CD4-positive, alpha-beta T cell treated with Interleukin-6 for 4 hours (primary cell): ENCODE measurements at regions not wholly inside any gene's neighbourhood (a gene's known extent, or its start where the extent isn't known, plus 50 kb on each side); places are given as distances from the start of the nearest gene placed in this dataset.
"Not testable (repeated sequence)": the region's sequence is repeated elsewhere in the genome, so short reads cannot be mapped to it uniquely, and the experiment has no call there.

ENCODE experiments used
- DNase-seq: peaks from one replicate; pipeline ENCODE4 v3.0.0-alpha.2; 2020; ENCODE audit warnings: mixed read lengths

DNA sequence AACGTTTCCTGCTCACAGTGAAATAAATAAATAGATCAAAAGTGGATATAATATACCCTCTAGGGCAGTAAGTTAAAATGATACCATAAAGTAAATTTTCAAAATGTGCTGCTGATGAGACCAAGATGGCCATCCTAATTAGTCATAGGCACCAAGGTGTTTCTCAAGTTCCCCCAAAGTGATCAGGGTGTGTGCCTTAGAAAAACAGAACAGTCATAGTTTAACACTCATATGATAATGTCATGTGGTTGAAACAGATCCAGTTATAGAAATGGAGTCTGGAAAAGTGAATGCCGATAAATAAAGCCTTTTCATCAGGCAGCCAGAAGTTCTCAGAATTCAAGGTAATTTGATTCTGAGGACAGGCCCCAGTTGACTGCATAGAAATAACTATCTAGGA lies 161.5 kb upstream of the CDKN2B start:
- no peak for DNase-seq

DNA sequence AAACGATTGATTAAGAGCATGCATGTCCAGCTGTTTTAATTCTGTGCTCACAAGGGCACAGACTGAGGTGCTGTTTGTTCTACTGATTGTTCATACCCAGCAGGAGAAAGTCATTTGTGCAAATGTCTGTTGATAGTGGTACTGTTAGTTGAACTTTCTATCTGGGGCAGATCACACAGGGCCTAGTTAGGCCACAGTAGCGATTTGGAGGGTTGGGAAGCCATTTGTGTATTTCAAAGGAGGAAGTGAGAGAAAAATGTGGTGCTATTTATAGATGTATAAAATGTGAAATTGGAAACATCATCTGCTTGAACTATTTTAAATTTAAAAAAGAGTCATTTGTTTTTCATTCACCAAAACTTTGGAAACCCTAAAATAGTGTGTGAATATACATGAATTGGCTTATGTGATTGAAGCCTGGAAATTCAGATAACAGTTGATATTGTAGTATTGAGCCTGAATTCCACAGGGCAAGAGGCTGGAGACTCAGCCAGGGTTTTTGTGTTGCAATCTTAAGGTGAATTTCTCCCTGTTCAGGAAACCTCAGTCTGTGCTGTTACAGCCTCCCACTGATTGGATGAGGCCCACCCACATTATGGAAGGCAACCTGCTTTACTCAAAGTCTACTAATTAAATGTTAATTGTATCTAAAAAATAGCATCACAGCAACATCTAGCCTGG lies 162.0 kb upstream of the CDKN2B start:
- no peak for DNase-seq

DNA sequence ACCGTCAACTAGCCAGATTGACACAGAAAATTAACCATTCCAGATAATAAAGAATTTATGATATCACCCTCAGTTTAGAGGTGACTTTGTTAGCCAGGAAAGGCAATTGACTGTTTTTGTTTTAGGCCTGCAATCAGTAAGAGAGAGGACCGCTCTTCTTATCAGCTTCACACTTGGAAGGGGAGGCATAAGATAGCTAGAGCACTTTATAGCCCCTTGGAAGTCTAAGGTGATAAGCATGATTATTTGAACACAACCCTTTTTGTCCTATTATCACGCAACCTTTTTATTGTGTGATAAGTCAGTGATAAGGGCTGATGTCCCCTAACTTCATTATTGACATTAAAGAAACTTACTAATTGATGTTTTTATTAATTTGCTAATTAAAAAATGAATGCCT lies 162.6 kb upstream of the CDKN2B start:
- DNase-seq = no peak

DNA sequence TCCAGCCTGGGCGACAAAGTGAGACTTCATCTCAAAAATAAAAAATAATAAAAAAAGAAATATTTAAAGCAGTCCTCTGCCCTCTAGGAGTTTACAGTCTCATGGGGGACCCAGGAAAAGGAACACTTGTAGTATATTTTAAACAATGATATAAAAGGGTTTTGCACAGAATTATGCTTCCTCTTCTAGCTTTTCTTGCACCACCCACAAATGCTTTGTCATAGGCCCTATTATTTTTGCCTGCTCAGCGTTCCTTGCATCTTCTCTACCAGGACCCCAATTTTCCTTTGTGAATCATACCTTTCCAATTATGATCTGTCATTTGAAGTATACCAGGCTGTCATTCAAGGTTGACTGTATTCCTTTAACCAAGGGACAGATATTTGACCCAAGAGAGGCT lies 164.8 kb upstream of the CDKN2B start:
- no peak for DNase-seq

DNA sequence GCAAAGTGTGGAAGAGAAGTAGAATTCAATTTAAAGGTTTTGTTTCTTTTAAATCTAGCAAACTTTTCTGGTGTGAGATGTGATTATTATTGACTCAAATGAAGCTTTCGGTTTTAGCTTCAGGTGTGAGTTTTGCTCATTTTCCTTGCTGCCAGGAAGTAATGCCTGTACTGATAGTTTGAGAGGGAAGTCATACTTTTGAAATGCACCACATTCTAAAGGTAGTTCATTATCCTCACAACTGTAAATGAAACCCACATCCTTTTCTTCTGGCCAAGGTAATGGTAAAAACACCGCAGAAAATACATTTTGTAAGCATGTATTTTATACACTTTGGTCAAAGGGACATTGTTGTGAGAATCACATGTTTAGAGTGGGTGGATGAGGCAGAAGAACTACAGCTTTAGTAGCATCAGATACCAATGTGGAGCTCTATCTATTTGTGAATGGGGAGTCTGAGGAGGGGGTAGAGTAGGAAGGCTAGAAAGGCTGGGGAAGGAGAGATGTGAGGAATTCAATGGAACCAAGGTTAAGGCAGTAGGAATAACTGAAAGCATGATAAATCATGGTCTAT lies 167.0 kb upstream of the CDKN2B start:
- DNase-seq = no peak

DNA sequence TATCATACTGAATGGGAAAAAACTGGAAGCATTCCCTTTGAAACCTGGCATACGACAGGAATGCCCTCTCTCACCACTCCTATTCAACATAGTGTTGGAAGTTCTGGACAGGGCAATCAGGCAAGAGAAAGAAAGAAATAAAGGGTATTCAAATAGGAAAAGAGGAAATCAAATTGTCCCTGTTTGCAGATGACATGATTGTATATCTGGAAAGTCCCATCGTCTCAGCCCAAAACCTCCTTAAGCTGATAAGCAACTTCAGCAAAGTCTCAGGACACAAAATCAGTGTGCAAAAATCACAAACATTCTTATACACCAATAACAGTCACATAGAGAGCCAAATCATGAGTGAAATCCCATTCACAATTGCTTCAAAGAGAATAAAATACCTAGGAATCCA lies 171.9 kb upstream of the CDKN2B start:
- not testable (repeated sequence) for DNase-seq

DNA sequence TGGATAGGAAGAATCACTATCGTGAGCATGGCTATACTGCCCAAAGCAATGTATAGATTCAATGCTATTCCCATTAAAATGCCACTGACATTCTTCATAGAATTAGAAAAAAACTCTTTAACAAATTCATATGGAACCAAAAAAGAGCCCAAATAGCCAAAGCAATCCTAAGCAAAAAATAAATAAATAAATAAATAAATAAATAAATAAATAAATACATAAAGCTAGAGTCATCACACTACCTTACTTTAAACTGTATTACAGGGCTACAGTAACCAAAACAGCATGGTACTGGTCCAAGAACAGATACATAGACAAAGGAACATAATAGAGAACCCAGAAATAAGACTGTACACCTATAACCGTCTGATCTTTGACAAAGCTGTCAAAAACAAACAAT lies 180.4 kb upstream of the CDKN2B start:
- no peak for DNase-seq

DNA sequence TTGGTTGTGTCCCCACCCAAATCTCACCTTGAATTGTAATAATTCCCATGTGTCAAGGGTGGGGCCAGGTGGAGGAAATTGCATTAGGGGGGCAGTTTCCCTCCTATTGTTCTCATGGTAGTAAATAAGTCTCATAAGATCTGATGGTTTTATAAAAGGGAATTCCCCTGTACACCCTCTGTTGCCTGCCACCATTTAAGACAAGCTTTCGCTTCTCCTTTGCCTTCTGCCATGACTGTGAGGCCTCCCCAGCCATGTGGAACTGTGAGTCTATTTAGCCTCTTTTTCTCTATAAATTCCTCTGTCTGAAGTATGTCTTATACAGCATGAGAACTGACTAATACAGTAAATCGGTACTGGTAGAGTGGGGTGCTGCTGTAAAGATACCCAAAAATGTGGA lies 187.9 kb upstream of the CDKN2B start:
- DNase-seq = not testable (repeated sequence)

DNA sequence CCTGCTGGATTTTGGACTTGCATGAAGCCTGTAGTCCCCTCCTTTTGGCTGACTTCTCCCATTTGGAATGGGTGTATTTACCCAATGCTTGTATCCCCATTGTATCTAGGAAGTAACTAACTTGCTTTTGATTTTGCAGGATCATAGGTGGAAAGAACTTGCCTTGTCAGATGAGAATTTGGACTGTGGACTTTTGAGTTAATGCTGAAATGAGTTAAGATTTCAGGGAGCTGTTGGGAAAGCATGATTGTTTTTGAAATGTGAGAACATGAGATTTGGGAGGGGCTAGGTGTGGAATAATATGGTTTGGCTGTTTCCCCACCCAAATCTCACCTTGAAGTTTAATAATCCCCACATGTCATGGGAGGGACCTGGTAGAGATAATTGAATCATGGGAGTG lies 189.6 kb upstream of the CDKN2B start:
- no peak for DNase-seq

DNA sequence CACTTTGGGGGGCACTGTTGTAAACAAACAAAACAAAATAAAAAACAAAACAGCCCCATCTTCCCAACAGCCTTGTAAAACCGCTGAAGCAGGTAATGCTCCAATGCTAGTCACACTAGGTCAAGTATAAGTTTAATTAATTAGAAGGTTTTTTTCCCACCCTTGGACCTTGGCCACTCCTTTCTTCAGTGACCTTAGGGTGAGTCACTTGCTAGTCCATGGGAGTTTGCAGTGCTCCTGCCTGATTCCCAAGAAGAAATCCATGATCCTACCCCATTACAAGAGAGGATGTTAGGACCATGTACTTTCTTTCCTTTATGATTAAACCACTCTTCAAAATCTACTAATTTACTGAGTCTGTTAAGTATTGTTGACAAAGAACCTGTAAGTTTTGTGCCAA lies 192.2 kb upstream of the CDKN2B start:
- DNase-seq = no peak

DNA sequence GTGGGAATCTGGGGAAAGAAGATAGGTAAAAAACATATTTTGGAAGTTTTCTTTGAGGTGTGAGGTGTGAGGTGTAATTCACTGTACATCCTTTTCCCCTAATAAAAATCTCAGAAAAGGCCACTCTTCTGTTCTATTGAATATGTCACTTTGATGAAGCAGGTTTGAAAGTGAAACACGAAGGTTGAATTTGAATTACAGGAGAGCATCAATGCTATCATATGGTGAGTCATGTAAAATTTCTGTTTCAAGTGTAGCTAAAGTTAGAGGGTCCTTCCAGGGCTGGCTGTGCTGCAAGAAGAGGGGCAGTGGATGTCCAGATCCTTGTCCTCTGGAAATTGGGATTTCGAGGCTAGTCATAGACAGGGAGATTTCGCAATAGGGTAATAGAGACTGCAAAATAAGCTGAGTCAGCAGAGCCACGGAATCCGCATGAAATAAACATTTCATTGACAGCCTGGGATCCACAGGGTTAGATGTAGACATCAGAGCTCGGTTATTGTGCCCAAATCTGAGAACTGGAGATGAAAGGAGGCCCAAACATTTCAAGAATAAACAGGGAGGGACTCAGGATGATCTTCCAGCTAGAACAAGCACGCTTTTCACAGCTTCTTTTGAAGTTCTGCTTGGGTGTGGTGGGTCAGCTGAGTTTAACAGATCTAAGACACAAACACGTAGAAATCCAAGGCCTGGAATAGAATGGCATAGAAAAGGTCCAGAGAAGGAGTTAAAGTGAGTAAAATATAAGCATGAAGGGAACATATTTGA lies 194.4 kb upstream of the CDKN2B start:
- no peak for DNase-seq

DNA sequence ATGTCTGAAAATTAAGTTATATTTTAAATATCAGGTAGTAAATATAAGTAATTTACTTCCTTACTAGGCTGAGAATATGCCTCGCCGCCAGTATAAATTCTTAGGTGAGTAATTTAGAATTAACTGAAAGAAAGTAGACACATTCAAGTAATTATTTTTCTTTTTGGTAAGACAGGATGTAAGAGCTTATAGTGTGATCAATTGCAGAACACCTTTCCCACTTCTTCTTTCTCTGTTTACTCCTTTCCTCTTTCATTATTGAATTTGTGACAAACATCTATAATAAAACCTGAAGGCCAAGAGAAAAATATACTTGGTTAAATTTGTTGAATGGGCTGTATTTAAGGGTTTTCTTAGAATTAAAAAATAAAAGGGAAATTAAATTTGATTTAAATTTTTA lies 195.1 kb upstream of the CDKN2B start:
- no peak for DNase-seq

DNA sequence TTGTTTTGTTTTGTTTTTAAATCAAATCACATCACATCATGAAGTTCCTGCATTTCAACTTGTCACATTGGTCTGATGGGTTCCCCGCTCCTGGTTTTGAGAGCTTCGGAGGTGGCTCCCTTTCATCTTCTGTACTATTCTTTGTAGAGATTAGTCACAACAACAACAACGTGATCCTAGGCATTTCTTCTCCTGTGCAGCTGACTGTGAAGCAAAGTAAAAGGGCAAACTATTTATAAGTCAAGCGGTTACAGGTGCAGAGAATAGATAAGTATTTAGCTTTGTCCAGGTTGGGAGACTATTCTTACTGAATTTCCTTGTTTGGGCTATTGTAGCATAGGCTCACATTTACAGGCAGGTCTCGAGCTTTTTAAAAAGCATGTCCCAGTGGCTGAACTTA lies 197.7 kb upstream of the CDKN2B start:
- DNase-seq = no peak

DNA sequence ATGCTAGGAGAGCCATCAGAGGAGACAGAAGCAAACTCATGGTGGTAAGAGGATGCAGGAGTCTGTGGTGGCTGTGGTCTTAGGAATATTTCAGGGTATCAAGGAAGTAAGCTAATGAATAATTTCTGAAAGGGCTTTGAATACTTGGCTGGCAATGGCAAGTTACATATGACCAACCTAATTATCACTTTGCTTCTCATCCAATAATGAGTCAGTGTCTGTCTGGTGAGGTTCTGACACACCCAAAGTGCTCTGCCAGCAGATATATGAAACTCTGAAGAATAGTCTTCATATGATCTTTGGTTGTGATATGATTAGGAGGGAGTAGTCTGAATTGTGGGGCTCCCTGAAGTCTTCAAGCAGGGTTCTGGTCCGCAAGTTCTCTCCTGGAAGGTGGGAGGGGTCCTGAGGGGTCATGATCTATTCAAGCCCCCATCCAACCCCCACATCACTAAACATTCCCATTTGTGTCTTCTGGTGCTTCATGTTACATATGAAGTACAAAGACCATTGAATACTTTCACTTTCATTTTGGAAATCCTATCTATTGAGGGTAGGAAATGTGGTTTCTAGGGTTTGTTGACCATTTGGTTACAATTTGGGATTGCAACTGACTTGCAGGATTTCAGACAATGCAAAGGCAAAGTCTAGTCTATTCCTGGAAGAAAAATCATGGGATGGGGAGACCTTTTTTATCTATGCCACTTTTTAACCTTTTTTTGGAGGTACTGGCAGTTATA lies 199.9 kb upstream of the CDKN2B start:
- DNase-seq = no peak

DNA sequence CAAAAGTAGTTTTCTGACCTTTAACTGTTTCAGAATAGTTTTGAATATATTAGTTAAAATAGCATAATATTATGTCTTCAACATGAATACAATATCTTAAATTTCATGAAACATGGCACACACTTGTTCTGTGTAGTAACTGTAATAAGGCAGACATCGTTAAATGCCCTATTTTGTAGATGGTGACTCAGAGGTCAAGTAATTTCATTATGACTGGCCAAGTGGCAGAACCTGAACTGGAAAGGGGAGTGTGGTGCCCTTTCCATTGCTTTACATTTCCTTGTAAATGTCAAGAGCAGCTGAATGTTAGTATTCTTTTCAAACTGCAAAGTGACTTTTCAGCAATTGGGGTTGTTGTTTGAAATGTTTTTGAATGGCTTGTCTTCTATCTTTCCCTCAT lies 201.2 kb upstream of the CDKN2B start:
- DNase-seq = no peak

DNA sequence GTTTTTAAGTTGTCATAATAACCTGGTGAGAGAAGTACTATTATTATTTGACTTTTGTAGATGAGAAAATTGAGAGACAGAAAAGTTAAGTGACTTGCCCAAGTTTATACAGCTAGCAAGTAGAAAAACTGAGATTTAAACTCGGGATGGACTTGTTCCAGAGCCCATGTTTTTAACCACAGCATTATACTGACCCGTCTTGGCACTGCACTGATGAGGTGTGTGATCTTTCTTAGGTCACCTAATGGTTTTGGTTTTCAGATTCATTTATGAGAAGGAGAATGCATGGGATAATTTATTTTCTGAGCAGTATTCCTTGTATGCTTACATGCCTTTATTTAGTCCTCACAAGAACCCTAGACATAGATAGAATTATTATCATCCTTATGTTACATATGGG lies 201.8 kb upstream of the CDKN2B start:
- DNase-seq = no peak

DNA sequence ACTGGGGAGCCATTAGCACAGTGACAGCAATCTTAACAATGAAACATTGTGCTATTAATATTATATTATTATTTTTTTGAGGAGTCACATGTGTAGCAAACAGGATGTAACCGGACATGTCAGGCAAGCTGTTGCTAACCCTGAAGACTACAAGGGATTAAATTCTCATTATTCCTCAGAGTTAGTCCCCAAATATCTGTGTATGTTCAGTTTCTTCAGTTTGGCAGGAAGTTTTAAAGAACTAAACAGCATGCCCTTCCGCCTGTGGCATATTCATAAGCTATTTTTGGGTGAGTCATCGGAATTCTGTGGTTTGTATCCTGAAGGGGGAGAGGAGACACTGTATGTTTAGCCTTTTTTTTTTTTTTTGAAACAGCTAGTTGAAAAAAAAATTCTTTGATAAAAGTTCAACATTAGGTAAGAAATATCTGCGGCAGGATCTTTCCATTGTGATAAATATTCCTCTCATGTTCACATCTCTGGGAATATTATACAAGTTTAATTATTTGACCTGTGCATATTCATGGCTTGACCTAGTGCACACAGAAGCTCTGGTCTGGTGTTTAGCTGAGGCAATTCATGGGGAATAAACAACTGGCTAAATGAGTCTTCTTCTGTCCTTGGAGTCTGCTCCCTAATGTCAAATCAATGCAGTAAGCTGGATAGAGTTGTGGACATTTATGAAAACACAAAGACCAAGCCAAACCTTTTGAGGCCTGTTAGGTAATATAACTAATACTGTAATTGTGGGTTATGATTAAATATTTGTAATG lies 202.7 kb upstream of the CDKN2B start:
- no peak for DNase-seq

DNA sequence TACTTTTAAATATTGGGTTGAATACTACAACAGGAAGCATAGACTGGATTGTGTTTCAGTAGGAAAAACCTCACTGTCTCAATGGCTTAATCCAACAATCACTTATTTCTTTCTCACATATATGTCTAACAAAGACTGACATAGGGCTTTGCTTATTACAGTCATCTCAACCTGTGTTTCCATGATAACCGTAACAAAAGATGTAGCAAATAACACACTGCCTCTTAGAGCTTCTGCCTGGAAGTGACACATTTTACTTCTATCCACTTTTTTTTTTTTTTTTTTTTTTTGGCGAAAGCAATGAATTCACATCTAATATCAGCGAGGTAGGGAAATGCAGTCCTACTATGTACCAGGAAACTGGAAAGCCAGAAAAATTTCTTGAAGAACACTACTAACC lies 204.9 kb upstream of the CDKN2B start:
- no peak for DNase-seq

DNA sequence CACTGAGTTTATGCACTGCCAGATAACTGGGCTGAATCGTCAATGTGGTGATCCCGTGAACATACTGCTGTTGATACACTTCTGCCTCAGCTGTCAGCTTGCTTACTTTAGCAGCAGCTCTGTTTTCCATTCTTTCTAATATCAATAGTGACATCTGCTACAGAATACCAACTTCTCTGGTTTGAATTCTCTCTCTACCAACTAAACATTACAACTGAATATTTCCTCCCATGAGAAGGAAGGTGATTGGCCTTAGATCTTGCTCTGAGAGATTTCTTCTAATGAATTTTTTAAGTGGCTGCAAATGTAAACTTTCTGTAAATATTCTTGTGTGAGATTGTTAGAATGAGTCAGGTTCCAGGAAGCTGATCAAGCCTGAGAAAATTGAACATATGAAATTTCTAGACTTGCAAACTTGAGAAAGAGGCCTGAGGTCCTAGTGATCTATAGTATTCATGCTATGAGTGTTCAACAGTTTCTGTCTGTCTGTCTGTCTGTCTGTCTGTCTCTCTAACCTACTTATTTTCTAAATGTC lies 205.5 kb upstream of the CDKN2B start:
- no peak for DNase-seq

DNA sequence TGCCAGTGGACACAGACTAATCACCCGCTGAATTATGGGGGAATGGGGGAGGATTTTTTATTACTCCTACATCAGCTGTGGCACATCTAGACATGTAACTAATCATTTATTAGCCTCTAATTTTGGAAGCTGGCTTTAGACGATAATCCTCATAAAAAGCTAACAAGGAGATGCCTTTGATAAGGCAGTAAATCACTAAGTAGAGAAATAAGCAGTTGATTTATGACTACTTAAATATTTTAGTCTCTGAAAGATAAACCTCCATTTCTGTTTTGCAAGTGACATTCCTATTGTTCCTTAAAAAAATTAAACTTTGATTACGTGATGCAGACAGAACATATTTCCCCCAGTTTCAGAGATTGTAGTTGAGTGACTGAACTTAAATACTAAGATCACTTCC lies 206.4 kb upstream of the CDKN2B start:
- DNase-seq = no peak

DNA sequence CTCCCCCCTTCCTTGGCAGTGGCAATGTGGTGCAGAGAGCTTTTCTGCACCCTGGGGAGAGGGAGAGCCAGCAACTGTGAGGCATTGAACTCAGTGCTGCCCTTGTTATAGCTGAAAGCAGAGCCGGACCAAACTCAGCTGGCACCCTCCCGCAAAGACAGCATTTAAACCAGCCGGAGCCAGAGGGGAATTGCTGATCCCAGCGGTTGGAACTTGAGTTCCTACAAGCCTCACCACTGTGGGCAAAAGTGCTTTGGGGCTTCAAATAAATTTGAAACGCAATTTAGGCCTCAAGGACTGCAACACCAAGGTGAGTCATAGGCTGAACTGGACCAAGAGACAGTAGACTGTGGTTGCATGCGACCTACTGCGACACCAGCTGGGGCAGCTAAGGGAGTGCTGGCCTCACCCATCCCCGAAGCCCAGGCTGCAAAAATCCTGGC lies 207.6 kb upstream of the CDKN2B start:
- DNase-seq = no peak

DNA sequence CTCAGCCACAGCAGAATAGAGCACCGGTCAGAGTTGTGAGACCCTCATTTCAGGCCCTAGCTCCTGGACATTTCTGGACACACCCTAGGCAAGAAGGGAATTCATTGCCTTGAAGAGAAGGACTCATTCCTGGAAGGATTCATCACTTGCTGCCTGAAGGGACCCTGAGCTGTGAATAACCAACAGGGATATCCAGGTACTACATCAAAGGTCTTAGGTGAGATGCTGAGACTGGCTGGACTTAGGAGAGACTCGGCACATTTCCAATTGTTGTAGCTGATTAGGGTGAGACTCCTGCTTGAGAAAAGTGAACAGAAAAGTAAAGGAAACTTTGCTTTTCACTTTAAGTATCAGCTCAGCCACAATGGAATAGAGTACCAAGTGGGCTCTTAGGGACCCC lies 208.1 kb upstream of the CDKN2B start:
- no peak for DNase-seq

DNA sequence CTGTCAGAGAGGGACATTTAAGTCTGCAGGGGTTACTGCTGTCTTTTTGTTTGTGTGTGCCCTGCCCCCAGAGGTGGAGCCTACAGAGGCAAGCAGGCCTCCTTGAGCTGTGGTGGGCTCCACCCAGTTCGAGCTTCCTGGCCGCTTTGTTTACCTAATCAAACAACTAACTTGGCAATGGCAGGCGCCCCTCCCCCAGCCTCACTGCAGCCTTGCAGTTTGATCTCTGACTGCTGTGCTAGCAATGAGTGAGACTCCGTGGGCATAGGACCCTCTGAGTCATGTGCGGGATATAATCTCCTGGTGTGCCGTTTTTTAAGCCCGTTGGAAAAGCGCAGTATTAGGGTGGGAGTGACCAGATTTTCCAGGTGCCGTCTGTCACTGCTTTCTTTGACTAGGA lies 216.8 kb upstream of the CDKN2B start:
- not testable (repeated sequence) for DNase-seq
